ENCODE measurements at regions not wholly inside any gene's neighbourhood (a gene's known extent, or its start where the extent isn't known, plus 50 kb on each side); places are given as distances from the start of the nearest gene placed in this dataset.

DNA sequence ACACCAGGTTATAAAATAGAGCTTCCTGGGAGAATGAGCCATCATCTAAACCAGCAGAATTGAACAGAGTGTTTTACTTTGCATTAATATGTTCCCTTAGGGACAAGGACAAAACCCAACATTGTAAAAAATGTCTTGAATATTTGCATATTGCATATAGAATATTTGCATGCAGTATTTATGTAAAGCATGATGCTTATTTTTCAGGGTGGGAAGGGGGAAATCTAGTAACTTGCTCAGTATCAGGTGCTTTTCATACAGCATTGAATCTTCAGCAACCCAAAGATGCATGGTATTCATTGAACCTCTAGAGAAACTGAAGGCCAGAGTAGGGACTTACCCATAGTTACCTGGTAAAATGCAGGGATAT lies 409.2 kb upstream of the ZMIZ1 start:
- no peak overlapping the region for H3K27ac ChIP-seq
- H3K9me3 ChIP-seq, result no peaks in the 10 kb centered on the region
- no peak overlapping the region for H3K4me3 ChIP-seq
- peaks cover 0 to 3% (median 0%) of the 10 kb centered on the region in 4 donors for H3K4me1 ChIP-seq
- no peak for DNase-seq
- no peaks in the 10 kb centered on the region for H3K36me3 ChIP-seq
- ATAC-seq, result no peak
- TF ChIP-seq POLR2A (IDR thresholded peaks at IDR 0.05), result no peak
- TF ChIP-seq, protein P1, sequence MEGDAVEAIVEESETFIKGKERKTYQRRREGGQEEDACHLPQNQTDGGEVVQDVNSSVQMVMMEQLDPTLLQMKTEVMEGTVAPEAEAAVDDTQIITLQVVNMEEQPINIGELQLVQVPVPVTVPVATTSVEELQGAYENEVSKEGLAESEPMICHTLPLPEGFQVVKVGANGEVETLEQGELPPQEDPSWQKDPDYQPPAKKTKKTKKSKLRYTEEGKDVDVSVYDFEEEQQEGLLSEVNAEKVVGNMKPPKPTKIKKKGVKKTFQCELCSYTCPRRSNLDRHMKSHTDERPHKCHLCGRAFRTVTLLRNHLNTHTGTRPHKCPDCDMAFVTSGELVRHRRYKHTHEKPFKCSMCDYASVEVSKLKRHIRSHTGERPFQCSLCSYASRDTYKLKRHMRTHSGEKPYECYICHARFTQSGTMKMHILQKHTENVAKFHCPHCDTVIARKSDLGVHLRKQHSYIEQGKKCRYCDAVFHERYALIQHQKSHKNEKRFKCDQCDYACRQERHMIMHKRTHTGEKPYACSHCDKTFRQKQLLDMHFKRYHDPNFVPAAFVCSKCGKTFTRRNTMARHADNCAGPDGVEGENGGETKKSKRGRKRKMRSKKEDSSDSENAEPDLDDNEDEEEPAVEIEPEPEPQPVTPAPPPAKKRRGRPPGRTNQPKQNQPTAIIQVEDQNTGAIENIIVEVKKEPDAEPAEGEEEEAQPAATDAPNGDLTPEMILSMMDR (IDR thresholded peaks at IDR 0.05), result no peak
- intact Hi-C loops (cut with DNase I), result no loop called here
- no peaks in the 10 kb centered on the region for H3K27me3 ChIP-seq

DNA sequence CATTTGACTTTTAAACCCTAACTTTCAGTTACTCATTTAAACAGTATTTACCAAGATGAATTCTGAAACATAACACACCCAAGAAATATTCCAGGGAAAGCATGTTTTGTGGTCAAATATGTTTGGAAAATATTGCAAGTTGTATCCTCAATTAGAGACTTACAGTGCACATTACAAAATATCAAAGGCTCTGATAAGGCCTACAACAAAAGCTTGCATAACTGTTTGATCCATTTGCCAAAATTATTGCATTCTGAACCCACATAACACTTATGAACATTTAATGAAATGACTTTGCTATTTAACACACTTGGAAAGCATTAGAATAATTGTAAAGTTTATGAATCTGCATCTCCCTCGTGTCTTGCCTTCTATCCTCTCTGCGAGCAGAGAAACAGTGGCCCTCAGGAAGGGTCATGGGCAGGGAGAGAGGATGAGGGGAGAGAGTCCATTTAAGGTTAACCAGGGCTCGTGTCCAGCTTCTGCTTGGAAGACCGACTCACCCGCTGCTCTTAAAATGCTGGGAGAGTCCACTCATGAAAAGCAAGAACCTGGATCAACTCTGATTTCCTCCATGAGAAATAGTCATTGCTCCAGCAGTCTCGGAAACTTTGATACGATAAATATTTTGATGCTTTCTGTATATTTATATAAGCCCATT lies 408.2 kb upstream of the ZMIZ1 start:
- DNase-seq, result no peak
- H3K27ac ChIP-seq, result no peak overlapping the region
- intact Hi-C loops (cut with DNase I), result no loop called here
- no peak for TF ChIP-seq POLR2A (IDR thresholded peaks at IDR 0.05)
- TF ChIP-seq, protein P1 (IDR thresholded peaks at IDR 0.05), result no peak
- WGBS (ENCODE audit: insufficient coverage, low coverage, low lambda C conversion rate, missing lambda C conversion rate), result 88% methylated on average over 7 of the region's 7 CpGs
- H3K36me3 ChIP-seq, result no peaks in the 10 kb centered on the region
- no peak for ATAC-seq
- H3K4me3 ChIP-seq, result no peak overlapping the region
- H3K4me1 ChIP-seq, result no peaks in the 10 kb centered on the region
- no peaks in the 10 kb centered on the region for H3K27me3 ChIP-seq
- no peaks in the 10 kb centered on the region for H3K9me3 ChIP-seq

DNA sequence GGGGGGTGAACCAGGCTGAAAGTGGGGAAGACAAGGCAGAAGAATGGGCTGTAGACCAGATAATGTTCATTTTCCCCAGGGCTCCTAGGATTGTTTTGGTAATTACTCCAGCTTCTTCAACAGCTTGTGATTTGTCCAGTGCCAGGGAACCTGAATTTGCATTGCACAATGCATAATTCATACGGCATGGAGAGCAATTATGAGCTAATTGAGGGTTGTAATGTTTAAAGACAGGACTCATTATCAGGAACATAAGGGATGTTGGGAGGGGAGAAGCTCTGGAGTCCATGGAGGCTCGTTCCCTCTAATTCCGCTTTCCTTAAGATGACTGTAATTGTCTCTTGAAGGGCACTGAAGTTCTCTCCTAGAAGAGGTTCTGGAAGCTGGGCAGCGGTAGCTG lies 405.0 kb upstream of the ZMIZ1 start:
- no peak overlapping the region for H3K27ac ChIP-seq
- H3K9me3 ChIP-seq, result no peaks in the 10 kb centered on the region
- no peaks in the 10 kb centered on the region for H3K36me3 ChIP-seq
- ATAC-seq (no peak), DNase-seq (no peak)
- intact Hi-C loops (cut with DNase I), result no loop called here
- no peak for TF ChIP-seq POLR2A (IDR thresholded peaks at IDR 0.05)
- TF ChIP-seq, protein P1 (IDR thresholded peaks at IDR 0.05), result no peak
- no peak overlapping the region for H3K4me3 ChIP-seq
- WGBS (ENCODE audit: insufficient coverage, low coverage, low lambda C conversion rate, missing lambda C conversion rate), result 85% methylated on average over 4 of the region's 4 CpGs
- H3K4me1 ChIP-seq, result no peaks in the 10 kb centered on the region
- H3K27me3 ChIP-seq, result no peaks in the 10 kb centered on the region

DNA sequence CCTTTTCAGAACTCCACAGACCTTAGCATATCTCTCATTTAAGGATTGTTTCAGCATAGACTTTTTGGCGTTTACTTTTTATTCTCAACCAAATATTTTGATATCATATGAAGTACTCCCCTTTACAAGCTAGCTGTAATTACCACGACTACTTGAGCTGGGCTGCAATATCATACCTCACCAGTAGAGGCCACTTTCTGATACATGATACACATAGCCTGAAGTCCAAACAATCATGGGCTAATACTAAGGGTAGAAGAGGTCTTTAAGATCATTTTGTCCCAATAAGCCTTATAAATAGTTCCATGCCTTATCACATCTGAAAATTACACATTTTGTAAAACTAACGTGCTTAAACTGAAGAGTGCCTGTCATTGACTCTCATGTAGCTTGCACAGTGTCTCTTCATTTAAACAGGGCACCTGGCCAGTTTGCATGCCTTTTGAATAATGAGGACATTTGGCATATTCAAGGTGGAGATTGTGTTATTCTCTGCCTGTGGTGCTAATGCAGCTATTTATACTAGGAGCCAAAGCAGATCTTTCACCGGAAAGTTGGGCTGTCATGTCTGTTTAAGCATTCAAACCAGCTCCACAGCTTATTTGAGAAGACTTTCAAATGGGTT lies 403.7 kb upstream of the ZMIZ1 start:
- no peak overlapping the region for H3K4me3 ChIP-seq
- no peak for TF ChIP-seq POLR2A (IDR thresholded peaks at IDR 0.05)
- TF ChIP-seq, protein P1 (IDR thresholded peaks at IDR 0.05), result peak; percentile 35 to 62 (median 56)
- H3K27me3 ChIP-seq, result no peaks in the 10 kb centered on the region
- no peaks in the 10 kb centered on the region for H3K4me1 ChIP-seq
- intact Hi-C loops (cut with DNase I), result no loop called here
- no peak overlapping the region for H3K27ac ChIP-seq
- no peaks in the 10 kb centered on the region for H3K36me3 ChIP-seq
- DNase-seq (no peak), ATAC-seq (peak; percentile 38 to 67 (median 60))
- no peaks in the 10 kb centered on the region for H3K9me3 ChIP-seq
- WGBS (ENCODE audit: insufficient coverage, low coverage, low lambda C conversion rate, missing lambda C conversion rate), result 65% methylated on average over 4 of the region's 4 CpGs

Data from right lobe of liver (tissue), 6 donors.